ENCODE measurements at regions not wholly inside any gene's neighbourhood (a gene's known extent, or its start where the extent isn't known, plus 50 kb on each side); places are given as distances from the start of the nearest gene placed in this dataset.

DNA sequence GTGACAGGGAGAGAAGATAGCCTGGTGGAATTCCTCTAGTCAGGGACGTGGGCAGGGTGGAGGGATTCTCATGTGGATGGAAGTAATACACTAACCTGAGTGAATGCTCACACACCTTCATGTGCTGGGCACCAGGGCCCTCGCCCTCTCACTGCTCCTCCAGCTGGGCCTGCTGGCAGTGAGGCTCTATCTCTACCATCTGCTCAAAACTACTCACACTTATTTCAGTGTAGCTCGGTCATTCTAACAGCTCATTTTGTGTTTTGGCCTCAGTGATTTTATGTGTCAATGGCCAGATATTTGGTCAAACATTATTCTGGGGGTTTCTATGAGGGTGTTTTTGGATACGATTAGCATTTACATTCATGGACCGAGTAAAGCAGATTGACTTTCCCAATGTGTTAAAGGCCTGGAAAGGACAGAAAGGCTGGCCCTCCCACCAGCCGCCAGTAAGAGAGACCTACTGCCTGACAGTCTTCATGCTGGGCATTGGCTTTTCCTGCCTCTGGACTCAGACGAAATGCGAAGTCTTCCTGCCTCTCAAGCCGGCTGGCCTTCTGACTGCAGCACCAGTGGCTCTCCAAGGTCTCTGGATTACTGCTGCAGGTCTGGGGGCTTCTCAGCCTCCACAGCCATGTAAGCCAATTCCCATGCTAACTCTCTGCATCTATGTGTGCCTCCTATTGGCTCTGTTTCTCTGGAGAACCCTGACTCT is 335.4 kb downstream of the CXCL12 start:
- no peak for DNase-seq

DNA sequence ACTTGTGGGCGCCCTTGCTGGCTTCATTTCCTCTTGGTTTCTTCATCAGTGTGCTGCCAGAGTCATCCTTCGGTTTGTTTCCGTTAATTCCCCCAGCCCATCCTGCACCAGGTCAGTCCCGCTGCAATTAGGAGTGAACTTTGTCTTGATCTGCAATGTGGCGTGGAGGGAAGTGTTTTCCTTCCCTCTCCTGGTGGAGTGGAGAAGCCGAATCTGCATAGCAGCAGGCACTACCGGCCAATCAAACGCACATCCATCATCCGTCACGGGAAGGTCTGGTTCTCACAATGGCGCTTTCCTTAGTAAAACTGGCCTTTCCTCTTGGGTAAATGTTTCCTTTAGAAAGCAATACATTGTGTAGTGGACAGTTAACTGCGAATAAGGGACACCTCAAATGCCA is 337.5 kb downstream of the CXCL12 start:
- no peak for DNase-seq

DNA sequence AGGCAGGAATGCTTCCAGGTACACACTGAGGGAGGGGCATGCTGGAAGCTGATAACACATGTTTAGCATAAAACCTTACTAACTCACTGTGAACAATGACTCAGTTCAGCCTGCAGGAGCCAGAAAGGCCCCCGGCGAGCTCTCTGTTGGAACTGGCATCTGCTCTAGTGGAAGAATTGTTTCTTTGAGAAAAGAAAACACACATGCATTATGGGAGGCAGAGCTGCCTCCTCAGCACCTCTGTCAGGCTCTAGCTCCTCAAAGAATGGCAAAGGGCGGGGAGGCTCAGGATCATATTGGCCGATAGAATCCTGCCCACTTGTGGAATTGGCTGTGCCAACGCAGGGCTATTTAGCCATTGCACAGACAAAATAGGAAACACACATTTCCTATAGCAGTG is 338.3 kb downstream of the CXCL12 start:
- no peak for DNase-seq

- no peak for DNase-seq
Measured at GRCh38 chr10:44045020-44045419, 339.9 kb downstream of the CXCL12 start.

- no peak for DNase-seq
Measured at GRCh38 chr10:44044549-44044948, 340.3 kb downstream of the CXCL12 start.

GRCh38 chr10:44043646-44044375 is 341.1 kb downstream of the CXCL12 start:
- no peak for DNase-seq

GRCh38 chr10:44042926-44043602 is 341.8 kb downstream of the CXCL12 start:
- no peak for DNase-seq

GRCh38 chr10:44042075-44042770 is 342.7 kb downstream of the CXCL12 start:
- no peak for DNase-seq

DNA sequence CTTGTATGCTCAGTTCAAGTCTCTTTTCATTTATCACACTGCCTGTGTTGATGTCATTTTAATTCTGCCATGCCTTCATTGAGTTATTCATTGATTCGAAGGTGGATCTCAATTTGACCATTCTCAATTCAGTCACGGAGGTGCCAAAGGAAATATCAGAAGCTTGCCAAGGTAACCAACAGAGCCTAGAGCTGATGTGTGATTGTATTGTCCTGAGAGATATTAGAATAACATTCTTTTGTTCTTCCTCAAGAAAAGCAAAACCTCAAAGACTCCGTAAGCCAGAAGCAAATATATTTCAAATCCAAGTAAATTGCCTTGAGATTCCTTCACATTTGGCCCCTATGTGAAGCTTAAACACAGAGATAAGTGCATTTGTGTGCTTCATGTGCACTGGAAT is 345.3 kb downstream of the CXCL12 start:
- no peak for DNase-seq

GRCh38 chr10:44036425-44036824 is 348.5 kb downstream of the CXCL12 start:
- no peak for DNase-seq

GRCh38 chr10:44035474-44036197 is 349.3 kb downstream of the CXCL12 start:
- DNase-seq, result no peak

GRCh38 chr10:44034946-44035345 is 350.0 kb downstream of the CXCL12 start:
- DNase-seq, result no peak

DNA sequence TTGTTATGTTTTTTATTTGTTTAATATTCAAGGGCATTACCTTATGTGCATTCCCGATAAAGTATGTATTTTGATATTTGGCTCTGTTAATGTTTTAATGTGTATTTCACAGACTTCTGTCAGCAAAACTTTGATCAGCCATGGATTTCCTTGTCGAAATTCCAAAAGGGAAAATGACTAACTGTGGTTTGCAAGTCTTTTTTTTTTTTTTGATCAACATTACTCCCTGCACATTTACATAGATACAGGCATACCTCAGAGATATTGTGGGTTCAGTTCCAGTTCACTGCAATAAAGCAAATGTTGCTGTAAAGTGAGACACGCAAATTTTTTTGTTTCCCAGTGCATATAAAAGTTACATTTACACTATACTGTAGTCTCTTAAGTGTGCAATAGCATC is 351.9 kb downstream of the CXCL12 start:
- no peak for DNase-seq

- DNase-seq, result no peak
Measured at GRCh38 chr10:44032216-44032615, 352.7 kb downstream of the CXCL12 start.

DNA sequence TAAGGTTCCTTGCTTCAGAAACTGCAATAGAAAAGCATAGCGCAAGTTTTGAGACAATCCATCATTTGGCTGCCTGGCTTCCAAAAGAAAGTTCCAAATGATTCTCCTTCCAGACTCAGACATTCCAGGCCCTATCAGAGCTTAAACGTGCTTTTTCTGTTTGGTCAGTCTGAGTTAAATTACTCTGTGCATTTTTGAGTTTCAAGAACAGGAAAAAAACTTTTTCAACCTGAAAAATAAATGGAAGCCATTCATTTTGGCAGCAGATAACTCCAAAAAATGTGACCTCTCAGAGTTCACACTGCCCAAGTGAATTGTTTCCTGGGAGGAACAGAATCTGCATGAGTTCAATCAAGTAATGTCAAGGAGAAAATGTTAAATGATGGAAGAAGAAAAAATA is 354.2 kb downstream of the CXCL12 start:
- no peak for DNase-seq

DNA sequence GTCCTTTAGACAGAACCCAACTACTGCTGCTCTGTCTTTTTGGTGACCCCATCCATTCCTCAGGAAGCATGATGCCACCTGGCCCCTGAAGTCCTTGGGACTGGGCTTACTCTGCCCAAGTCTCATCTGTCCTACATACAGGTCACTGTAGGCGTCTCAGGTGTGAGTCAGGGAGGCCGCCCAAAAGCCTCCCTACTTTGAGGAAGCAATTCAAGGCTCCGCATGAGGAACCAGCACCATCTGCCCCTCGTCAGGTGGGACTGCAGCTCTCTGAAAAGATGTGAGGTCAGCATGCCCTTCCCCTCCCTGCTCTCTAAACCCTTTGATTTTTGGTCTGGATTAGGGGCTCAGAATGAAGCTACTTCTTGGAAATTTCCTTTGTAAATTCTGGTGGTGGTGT is 354.8 kb downstream of the CXCL12 start:
- DNase-seq, result peak; percentile 10

DNA sequence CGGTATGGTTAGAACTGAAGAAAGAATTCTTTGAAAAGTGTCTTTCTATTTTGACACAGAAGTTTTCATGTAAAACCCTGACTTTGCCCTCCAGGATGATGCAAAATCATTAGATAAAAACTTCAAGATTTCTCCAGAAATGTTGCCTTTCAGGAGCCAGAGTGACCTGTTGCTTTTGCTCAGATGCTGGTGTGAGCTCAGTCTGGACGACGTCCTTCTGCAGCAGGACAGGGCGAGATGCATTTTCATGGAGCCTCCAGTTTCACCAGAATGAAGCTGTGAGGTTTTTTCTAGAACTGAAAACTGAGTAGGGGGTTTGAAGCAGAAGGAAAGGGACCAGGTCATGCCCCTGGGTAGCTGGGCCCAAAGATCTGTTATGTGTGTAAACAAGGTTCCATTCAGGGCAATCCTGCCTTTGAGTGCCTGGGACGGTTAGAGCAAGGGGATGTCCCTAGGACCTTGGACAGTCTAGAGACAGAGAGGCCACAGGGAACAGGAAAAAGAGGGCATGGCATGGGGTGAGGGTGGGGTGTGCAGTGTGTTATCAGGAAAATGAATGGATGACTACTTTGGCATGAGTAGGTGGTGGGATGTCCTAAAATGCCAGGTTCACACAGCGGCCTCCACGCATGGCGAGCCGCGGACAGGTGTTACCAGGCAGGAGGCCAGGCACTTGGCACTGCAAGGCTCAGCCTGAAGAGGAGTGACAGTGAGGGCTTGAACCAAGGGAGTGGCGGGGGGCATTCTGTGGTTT is 356.3 kb downstream of the CXCL12 start:
- peak; percentile 14 for DNase-seq

- DNase-seq, result no peak
Measured at GRCh38 chr10:44024356-44025116, 360.4 kb downstream of the CXCL12 start.

DNA sequence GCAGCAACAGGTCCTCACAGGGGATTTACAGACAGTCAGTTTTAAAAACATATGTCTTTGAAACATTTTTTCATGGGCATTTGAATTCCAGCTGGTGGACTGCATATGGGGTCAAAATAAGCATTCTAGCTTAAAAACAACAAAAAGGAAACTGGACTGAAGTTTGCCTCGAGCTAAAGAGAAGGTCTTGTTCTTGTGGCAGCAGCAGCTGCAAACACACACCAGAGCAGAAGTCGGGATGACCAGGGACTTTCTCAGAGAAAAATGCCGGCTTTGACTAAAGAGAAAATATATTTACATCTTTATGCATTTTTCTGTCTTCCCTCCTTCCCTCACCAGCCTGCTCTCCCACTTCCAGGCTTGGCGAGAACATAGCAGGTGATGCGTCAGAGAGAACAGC is 361.4 kb downstream of the CXCL12 start:
- DNase-seq, result no peak

DNA sequence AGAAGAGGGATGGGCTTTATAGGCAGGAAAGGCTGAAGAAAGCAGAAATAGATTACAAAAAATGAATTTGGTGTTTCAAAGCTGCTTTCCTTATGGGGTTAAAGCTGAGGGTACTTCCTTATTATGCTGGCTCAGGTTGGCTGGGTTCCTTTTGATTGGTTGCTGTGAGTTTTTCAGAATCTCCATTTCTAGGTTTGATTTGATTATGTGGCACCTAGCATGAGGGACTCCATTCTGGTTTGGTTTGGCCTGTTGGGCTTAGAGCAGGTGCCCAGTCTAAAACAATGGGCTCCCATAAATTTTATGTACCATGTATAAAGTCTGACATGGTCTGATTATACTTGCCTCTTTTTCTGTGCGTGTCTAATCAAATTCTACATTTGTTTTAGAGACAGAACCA is 362.7 kb downstream of the CXCL12 start:
- DNase-seq, result no peak
